D341Med (cell line): ENCODE measurements at regions not wholly inside any gene's neighbourhood (a gene's known extent, or its start where the extent isn't known, plus 50 kb on each side); places are given as distances from the start of the nearest gene placed in this dataset.
"Not testable (repeated sequence)": the region's sequence is repeated elsewhere in the genome, so short reads cannot be mapped to it uniquely, and the experiment has no call there.

Experiments
- DNase-seq: peaks from one replicate; pipeline ENCODE4 v3.0.0; 2012; ENCODE audit warnings: low spot score

DNA sequence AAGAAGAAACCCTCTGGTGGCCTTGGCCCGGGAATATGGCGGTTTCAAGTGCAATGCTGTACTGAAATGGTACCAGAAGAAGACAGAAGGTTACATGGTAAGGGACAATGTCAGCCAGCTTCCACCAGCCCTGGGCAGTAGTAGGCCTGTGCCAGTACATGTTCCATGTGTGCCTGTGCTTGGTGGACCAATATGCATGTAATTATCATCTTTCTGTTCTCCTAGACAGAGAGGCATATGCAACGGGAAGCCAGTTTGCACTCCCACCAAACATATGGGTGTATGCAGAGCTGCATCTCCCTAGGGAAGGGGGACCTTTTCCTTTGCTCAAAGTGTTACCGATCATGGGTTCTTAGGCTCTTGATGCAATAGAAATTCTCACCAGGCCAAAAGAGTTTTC, 80.9 kb upstream of the ADORA2B start:
- DNase-seq = not testable (repeated sequence)

DNA sequence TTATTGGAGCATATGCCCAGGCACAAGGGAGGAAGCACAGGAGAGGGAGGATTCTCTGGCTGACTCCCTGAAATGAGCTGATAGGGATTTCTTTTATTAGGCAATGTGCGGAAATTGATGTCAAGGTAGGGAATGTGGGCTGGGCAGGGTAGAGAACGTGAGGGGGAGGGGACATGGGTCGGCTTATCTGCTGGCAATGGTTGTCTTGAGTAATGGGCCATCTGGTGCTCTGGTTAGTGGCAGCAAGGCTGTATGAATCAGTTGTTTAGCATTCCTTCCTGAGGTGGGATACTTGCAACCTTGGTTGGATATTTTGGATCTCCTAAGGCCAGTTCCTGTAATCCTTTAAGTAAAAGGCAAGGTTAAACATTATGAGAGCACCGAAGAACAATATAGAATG, 80.5 kb upstream of the ADORA2B start:
- DNase-seq = not testable (repeated sequence)

DNA sequence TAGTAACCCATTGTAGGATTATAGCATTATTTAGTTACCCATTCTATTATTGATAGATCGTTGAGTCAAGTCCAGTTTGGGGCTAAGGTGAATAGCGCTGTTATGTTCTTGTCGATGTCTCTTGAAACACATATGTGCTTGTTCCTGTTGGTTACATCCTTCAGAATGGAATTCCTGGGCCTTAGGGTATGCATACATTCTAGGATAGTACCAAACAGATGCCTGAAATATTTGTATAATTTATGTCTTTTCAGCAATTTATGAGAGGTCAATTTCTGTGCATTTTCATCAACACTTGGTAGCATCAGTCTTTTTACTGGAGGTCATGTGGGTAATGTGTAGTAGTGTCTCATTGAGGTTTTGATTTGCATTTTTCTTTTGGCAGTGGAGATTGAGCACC, 78.9 kb upstream of the ADORA2B start:
- DNase-seq = not testable (repeated sequence)

DNA sequence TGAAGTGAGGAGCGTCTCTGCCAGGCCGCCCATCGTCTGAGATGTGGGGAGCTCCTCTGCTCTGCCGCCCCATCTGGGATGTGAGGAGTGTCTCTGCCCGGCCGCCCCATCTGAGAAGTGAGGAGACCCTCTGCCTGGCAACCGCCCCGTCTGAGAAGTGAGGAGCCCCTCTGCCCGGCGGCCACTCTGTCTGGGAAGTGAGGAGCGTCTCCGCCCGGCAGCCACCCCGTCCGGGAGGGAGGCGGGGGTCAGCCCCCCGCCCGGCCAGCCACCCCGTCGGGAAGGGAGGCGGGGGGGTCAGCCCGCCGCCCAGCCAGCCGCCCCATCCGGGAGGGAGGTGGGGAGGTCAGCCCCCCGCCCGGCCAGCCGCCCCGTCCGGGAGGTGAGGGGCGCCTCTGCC, 77.6 kb upstream of the ADORA2B start:
- DNase-seq = not testable (repeated sequence)

DNA sequence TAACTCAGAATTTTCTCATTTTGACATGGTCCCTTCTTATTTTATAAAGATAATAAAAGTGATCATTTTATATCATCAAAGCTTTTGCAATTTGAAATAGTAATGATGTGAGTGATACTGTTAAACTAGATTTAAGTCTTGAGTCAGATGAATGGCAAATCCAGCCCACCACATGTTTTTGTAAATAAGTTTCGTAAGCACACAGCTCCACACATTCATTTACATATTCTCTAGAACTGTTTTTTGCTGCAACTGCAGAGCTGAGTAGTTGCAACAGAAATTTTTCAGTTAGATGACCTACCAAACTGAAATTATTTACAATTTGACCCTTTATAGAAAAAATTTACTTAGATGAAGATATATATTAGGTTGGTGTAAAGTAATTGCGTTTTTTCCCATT, 75.1 kb upstream of the ADORA2B start:
- DNase-seq = not testable (repeated sequence)

DNA sequence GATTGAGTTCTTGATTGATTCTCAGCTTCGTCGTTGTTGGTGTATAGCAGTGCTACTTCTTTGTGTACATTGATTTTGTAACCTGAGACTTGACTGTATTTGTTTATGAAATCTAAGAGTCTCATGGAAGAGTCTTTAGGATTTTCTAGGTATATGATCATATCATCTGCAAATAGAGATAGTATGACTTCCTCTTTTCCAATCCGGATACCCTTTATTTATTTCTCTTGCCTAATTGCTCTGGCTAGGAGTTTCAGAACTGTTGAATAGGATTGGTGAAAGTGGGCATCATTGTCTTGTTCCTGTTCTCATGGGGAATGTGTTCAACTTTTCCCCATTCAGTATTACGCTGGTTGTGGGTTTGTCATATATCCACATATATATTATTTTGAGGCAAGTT, 72.3 kb upstream of the ADORA2B start:
- not testable (repeated sequence) for DNase-seq

DNA sequence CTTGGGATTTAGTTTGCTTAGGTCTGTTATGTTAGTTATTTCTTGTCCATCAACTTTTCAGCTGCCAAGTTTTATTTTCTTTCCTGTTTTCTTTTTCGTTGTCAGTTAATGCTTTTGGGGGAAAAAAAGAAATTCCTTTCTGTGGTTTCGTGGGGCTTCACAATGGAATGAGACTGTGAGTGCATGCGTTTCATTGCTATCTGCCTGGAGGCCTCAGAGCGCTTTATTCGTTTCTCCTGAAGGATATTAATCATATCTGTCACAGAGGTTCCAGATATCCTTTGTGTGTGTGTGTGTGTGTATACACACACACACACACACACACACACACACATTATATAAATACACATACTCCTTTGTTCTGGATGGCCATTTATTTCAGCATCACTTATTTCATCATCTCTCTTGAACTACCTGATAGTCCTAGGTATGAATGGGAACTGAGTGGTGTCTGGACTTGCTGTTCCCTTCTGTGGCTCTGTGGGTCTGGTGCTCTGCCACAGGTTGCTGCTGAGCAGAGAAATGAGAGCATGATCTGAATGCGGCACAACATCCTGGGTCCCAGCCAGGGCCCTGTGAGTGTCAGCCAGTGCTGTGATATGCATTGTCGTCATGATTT, 66.9 kb upstream of the ADORA2B start:
- not testable (repeated sequence) for DNase-seq

DNA sequence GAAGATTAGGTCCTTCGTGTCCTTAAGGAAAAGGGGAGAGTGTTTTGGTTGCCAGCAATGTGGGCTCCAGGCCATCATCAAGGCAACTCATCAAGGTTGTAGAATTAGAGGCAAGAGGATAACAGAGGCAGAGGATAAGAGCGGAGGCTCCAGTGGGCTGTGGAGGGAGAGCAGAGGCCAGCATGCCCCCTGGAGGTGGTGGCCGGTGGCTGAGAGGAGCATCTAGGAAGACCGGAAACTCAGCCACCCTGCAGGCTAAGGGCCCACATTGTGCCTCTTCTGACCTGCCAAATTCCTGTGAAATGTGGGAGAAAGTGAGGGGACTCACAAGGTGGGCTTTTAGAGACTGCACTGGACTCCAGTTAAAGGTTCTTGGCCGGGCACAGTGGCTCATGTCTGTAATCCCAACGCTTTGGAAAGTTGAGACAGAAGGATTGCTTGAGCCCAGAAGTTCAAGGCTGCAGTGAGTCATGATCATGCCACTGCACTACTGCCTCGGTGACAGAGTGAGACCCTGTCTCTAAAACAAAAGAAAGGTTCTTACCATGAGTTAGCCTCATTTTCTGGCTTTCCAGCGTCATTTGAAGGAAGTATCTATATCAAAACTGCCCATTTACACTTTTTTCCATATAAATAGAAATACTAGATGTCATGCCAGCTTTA, 62.7 kb upstream of the ADORA2B start:
- DNase-seq = no peak

DNA sequence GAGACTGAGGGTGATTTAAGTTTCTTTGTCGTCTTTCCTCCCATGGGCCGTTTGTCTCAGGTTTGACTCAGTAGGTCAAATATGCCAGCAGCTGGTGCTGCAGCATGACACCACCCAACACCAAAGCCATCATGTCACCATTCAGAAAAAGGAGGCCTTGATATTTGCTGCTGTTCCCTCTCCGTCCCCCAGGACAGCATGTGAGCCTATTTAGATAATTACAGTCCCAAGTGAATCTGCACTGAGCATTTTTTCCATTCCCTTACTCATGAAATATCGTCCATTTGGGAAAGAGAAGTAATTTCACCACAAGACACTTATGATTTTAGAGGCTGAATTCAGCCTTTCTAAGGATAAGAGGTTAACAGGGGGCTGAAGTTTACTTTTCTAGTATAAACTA, 62.2 kb upstream of the ADORA2B start:
- DNase-seq = no peak

DNA sequence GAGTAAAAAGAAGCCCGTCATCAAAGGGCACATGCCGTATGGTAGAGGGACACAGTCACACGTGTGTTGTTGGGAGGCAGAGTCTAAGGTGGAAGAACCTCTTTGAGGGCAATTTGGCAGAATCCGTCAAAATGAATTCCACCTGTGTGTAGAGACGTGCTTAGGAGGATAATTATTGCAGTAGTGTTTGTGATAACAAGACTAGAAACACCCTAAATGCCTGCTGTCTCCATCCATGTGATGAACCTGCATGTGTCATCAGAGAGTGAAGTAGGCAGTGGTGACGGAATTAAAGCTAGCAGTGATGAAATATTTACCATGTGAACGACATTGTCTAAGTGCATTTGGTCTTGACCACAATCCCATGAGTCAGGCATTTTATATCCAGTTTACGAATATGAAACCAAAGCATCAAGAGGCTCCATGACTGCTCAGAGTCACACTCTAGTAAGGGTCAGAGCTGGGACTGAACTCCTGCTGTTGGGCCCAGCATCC, 61.3 kb upstream of the ADORA2B start:
- DNase-seq = no peak

DNA sequence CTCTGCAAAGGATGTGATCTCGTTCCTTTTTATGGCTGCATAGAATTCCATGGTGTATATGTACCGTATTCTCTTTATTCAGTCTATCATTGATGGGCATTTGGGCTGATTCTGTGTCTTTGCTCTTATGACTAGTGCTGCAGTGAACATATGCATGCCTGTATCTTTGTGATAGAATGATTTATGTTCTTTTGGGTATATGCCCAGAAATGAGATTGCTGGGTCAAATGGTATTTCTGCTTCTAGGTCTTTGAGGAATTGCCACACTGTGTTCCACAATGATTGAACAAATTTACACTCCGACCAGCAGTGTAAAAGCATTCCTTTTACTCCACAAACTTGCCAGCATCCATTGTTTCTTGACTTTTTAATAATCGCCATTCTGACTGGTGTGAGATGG, 60.2 kb upstream of the ADORA2B start:
- DNase-seq = no peak

DNA sequence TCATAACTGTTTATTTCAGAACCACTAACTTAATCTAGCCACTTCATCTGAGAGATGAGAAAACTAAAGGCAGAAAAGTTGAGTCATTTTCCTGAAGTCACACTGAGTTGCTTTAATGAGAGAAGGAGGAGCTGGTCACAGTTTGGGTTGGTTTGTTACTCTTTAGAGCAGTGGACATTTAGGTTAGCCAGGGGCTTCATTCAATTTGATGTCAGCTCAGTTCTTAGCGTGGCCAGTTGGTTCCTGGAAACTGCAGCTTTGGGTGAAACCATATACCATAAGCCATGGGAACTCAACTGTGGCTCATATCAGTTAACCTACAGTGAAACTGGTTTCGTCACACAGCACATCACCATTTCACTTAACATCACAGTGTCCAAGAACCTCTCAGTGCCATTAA, 59.2 kb upstream of the ADORA2B start:
- DNase-seq = no peak

DNA sequence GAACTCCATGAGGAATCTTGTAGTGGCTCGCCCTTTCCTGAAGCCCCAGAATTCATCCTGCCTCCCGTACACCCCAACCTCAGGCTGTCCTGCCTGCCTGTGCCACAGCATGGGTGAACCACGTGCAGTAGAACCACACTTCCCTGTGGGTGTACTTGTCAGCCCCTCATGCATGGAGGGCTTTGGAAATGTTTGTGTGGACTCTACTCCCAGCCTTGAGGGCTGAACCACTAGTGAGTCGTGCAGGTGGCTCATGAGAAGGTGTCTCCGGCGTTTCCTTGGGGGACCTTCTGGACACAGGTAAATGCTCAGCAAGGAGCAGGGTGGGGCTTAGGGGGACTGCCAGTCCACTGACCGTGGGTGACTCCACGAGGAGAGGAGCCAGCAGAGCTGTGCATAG, 58.7 kb upstream of the ADORA2B start:
- DNase-seq = no peak

DNA sequence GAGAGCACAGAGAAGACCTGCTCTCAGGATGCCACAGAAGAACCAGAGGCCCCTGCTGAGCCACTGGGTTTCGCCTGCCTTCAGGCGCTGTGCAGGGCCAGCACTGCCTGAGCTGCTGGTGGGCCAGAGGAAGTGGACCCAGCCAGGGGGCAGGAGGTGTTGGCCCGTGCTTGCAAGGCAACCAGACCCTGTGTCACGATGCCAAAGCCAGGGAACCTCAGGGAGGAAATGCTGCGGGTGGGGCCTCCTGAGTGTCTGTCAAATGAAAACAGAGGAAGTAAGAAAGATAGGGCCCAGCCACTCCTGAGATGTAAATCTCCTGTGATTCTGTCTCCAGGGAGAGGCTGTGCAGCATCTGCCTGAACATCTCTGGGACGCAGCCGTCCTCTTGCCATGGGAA, 58.1 kb upstream of the ADORA2B start:
- no peak for DNase-seq

DNA sequence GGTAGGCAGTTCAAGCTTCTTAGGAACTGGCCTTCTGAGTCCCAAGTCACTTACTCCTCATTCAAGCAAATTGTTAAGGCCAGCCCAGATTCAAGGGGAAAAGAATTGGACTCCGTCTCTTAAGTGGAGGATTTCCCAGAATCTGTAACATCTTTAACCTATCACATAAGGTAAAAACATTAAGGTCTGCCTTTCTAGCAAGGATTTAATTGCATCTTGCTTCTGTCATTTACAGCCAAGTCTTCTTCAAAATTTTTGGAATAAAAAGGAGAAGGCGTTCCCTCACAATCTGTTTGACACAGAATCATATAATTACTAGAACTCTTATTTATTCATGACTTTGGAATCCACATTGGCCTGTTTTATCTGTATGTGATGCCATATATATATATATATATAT, 56.5 kb upstream of the ADORA2B start:
- no peak for DNase-seq

DNA sequence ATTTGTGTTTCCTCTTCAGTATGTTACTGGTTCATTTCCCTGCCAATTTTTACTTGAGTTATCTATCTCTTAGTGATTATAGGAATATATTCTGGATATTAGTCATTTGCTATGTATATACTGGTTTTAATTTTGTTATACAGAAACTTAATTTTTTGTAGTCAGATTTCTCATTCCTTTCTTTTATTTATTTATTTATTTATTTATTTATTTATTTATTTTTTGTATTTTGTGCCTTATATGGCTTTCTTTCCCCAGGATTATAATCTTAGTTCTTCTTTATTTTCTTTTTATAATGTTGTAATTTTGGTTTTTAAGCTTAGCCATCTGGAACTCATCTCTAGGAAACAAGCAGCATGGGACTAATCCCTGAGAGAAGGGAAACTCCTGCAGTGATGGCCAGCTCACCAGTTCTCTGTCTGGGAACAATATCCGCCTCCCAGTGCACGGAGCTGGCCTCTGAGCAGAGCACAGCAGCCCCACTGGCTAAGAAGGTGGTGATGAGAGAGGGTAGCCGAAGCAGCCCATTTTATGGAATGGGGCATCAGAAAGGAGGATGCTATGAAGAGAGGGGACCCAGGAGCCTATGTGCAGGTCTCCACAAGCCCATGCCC, 54.5 kb upstream of the ADORA2B start:
- no peak for DNase-seq

DNA sequence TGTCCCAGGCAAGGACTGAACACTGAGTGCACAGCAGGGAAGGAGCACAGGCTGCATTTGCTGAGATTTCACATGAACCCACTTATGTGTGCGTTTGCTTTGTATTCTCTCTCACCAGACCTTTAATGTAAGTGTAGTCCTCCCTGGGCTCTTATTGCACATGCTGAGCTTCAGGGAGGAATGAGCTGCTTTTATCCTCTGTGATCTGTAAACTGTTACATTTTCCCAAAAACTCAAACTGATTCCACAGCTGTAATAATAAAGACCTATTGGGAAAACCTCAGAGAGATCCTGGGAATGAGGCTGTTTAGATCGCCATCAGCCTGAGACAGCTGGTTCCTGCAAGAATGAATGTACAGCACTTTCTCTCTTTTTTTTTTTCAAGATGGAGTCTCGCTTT, 53.6 kb upstream of the ADORA2B start:
- DNase-seq = no peak

DNA sequence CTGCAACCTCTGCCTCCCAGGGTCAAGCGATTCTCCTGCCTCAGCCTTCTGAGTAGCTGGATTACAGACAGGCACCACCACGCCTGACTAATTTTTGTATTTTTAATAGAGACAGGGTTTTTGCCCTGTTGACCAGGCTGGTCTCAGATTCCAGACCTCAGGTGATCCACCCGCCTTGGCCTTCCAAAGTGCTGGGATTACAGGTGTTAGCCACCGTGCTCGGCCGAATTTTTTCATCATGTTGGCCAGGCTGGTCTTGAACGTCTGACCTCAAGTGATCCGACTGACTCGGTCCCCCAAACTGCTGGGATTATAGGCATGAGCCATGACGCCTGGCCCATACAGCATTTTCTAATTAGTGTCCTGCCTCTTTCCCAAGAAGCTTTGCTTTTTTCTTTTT, 52.7 kb upstream of the ADORA2B start:
- DNase-seq = no peak

DNA sequence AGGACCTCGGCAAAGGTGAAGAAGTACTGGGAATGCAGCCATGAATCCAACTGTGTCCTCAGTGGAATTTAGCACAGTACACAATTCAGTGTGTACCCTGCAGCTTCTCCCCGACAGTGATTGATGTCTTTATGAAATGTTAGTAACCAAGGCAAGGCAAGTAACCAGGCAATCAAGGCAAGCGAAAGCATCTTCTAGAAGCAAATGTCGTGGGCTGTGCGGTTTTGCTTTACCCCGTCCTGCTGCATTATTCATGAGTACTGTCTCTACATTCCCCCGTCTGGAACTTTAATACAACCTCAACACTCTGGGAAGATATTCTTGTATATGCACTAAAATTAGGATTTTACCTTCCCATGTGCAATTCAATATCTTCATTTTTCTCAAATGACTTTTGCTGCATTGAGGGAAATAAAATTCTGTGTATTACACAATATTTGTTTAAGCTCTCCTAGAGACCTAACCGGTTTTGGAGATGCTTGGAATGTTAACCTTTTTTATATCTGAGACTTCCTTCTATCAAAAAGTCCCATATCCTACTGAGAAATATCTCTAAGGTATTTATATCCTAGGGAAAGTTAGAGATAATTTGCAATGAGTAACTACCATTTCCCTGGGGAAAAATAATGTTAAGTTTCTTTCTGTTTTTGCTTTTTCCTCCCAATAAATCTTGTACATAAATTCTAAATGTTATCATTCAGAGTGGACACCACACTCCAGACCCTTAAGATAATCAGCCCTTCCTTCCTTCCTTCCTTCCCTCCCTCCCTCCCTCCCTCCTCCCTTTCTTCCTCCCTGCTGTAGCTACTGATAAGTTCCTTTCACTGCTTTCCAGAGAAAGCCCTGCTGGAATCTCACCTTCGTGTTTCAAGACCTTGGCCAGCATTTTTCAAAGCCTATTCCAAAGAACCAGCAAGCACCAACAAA, 51.9 kb upstream of the ADORA2B start:
- DNase-seq = no peak

DNA sequence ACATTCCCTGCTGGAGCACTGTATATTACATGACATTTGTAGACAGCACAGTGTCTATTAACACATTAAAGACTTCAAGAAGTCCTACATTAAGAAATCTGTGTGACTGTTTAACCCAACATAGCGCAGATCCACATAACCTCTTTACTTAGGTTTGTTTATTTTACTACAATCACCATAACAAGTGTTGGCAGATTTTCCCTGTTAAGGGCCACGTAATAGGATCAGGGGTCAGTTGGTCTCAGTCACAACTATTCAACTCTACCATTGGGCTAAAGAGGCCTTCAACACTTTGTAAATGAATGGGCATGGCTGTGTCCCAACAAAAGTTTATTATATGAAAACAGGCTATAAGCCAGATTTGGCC, 51.3 kb upstream of the ADORA2B start:
- DNase-seq = no peak

DNA sequence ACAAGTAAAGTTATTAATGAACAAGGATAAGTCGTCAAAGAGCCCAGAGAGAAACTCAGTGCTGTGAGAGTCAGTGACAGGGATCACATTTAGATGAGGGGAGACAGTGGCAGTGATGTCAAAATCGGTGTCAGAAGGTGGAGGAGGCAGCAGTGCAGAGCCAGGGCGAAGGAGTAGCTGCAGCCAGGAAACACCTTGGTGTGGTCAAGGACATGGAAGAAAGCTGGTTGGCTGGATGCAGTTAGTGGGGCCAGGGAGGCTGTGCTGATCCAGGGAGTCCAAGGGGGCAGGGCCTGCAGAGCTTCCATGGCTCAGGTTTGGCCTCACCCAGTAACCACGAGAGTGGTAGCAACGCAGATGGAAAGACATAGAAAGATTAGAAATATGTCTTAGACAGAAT, 50.7 kb upstream of the ADORA2B start:
- DNase-seq = no peak

DNA sequence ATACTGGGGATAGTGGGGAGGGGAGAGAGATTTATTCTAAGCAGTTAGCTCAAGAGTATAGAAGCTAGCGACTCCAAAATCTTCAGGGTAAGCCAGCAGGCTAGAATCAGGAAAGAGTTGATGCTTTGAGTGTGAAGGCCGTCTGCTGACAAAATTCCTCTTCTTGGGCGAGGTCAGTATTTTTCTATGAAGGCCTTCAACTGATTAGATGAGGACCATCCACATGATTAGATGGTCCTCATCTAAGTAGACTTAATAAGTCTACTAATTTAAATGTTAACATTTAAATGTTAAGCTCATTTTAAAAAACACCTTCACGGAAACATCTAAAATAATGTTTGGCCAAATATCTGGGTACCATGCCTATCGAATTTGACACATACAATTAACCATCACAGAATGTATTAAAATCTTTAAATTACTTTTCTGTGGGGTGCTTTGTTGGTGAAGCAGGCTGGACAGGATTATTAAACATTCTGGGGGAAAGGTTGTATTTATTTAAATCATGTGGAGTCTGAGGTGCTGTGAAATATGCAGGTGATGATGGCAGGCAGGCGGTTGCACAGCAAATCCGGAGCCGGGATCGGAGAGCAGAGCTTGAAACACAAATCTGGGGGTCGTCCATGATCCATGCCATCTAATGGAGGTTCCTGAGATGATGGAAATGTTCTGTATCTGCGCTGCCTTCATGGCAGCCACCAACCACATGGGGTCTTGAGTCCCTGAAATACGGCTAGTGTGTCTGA, 49.8 kb upstream of the ADORA2B start:
- DNase-seq = no peak
